GM21381 (cell line): ENCODE measurements at regions not wholly inside any gene's neighbourhood (a gene's known extent, or its start where the extent isn't known, plus 50 kb on each side); places are given as distances from the start of the nearest gene placed in this dataset.
A peak's percentile ranks its signal among the peaks of the same experiment; 100 is the strongest.

ENCODE experiments used
- ATAC-seq: cut with Tn5 transposase; IDR thresholded peaks from one replicate; pipeline ENCODE4 v1.9.1; 2021; ENCODE audit warnings: mild to moderate bottlenecking, moderate library complexity; ENCODE audit not compliant: unreplicated experiment

- no peak for ATAC-seq
Measured at GRCh38 chr6:22017272-22017671, 279.6 kb downstream of the PRL start.

DNA sequence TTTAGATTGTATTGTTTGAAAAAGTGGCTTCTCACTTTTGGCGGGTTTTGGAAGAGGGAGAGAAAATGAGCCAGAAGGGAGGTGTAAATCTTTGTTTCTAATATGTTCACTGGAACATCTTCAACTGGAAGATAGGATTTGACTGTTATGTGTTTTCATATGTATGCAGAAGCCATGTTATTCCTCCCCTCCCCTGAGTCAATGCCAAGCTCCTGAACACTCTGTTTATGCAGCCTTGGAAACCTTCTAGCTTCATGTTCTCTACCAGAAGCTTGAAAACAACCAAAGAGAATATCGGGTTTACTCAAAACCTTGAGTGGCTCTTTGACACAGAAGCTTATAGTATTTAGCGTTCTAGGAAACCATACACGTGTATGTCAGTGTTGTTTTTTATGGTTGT, 279.1 kb downstream of the PRL start:
- no peak for ATAC-seq

DNA sequence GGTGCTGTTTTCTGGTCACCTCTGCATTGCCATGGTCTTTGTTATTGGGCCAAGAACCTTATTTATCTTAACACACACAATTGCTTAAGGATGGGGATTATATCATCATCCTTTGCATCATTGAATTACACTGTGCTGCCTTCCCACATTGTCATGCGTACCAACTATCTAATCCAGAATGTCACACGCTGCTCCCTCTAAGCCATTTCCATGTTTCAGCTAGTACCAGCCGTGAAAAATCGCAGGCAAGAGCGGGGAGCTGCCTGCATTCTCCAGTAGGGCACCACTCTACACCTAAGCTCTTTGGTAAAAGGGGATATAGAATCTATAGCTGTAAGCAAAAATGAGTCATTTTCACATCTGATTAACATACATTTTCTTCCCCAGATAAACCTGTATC, 277.0 kb downstream of the PRL start:
- no peak for ATAC-seq

- ATAC-seq, result no peak
Measured at GRCh38 chr6:22020299-22021003, 276.4 kb downstream of the PRL start.

- ATAC-seq, result no peak
Measured at GRCh38 chr6:22021966-22022365, 274.9 kb downstream of the PRL start.

GRCh38 chr6:22023937-22024336, 272.9 kb downstream of the PRL start:
- ATAC-seq, result no peak

- ATAC-seq, result peak; percentile 10
Measured at GRCh38 chr6:22024973-22025467, 271.8 kb downstream of the PRL start.

DNA sequence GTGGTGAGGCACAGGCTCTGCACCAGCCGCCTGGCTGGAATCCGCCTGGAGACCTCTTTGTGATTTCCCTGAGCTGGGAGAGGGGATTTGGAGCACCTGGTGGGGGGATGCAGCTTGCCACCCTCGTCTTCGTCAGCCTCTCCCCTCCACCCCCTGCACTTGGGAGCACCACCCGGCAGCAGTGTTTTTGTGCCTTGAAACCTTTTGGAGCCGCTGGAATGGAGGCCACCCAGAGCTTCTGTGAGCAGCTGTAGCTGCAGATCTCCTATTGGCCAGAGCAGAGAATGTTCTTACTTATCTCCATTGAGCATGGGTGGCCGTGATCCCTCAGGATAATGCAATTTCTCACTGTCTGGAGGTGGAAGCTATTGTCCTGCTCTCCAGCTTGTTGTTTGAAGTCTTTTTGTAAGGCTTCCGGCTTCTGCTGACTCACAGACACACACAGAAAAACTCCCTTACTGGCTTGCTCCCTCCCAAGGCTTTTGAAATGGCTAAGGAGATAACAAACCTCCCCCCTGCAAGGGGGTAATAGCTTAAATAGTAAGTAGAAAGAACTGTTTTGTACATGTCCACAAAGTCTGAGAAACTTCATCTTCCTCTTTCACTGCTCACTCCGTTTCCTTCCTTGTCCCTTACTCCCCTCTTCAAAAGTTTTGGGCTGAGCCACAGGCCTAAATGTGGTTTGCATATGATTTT, 271.2 kb downstream of the PRL start:
- ATAC-seq, result peak; percentile 59

DNA sequence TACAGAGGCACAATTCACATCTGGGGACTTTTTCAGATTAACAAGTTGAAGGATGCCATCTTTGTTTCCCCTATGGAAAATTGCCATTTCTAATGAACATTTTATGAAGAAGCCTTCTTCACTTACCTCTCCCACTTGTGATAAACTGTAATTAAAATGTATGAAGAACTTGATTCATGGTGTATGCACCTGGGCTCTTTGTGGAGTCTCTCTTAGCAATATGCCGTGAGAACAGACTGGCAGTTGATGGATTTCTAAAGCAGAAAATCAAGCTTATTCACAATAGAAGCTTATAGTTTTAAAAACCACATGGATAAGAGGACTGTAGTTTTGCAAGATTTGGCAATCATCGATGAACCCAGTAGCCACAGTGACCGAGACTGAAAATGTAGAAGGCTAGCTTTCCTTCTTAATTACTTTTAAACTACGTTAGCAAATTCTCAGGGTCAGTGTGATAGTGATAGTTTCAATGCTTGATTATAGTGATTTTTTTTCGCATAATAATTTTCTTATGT, 270.6 kb downstream of the PRL start:
- ATAC-seq, result peak; percentile 11

- no peak for ATAC-seq
Measured at GRCh38 chr6:22027040-22027725, 269.7 kb downstream of the PRL start.

DNA sequence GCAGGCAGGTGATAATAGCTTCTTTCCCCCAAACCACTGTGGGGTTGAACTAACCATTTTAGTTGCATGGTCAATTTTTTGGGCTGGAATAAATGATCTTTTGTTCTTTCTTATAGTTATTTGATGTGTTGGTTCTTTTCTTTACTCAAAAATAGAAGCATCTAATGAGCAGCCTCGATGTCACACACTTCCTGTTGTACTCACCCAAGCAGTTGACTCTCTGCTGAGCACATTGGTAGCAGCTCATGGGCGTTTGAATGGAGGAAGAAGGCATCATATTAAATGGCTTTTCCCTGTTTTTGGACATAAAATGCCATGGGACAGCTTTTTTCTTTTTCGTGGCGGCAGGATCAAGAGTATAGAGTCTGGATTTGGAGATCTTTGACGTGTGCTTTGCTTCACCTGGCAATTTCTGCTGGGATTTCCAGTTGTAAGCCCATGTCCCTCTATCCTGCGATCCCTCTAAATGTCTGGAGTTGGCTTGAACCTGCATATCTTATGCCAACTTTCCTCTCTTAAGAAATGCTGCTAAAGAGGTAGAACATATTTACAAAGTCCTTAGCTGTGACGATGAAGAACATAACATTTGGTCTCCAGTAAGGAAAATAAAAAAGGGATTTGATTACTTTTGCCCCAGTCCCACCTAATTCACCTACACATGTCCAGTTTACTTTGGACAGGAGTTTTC, 268.3 kb downstream of the PRL start:
- no peak for ATAC-seq

GRCh38 chr6:22029171-22029570, 267.7 kb downstream of the PRL start:
- no peak for ATAC-seq

DNA sequence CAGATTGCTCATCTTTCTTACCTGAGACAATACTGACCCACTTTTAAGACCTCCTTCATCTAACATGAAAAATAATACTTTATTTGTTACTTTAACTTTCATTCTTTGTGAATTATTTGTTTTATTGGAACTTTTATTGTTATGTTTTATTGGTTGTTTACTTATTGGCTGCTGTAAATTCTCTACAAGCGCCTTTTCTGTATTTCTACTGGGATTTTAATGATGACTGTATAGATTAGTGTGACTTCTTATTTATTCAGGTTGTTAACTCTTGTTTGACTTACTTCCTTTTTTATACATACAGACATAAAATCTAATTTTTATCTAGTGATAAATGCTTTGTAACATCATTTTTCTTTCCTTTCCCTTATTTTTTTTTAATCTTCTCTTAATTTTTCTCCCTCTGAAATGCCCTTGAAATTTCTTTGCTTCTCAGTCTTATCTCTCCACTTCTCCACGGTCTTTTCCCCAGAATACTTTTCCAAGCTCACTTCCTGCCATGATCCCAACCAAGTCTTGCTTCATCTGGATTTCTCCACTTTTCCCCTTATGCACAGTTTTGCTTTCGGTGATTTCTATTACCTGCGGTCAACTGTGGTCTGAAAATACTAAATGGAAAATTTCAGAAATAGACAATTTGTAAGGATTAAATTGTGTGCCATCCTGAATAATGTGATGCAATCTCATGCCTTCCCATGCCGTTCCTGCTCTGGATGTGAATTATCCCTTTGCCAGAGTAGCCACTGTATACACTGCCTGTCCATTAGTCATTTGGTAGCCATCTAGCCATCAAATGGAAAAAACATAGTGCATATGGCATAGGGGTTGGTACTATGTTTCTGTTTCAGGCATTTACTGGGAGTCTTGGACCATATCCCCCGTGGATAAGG, 265.9 kb downstream of the PRL start:
- ATAC-seq, result no peak

- ATAC-seq, result no peak
Measured at GRCh38 chr6:22035690-22036089, 261.1 kb downstream of the PRL start.

- ATAC-seq, result peak; percentile 75
Measured at GRCh38 chr6:22036275-22036674, 260.6 kb downstream of the PRL start.

DNA sequence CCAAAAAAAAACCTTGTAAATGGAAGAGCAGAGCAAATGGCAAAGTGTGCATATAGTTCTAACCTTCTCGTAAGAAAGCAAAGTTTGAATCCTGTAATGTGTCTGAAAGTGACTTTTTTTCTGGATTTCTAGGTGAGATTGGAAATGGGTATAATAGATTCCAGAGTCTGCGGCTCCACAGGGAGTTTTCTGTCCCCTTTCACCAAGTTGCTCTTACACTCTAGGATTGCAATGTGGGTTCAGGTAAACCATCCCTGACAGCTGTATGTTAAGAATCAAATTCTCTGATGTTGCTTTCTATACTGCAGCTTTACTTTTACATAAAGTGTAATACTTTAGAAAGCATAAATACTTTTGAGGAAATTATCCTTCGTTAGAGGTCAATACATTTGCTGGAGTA, 260.1 kb downstream of the PRL start:
- ATAC-seq, result no peak

DNA sequence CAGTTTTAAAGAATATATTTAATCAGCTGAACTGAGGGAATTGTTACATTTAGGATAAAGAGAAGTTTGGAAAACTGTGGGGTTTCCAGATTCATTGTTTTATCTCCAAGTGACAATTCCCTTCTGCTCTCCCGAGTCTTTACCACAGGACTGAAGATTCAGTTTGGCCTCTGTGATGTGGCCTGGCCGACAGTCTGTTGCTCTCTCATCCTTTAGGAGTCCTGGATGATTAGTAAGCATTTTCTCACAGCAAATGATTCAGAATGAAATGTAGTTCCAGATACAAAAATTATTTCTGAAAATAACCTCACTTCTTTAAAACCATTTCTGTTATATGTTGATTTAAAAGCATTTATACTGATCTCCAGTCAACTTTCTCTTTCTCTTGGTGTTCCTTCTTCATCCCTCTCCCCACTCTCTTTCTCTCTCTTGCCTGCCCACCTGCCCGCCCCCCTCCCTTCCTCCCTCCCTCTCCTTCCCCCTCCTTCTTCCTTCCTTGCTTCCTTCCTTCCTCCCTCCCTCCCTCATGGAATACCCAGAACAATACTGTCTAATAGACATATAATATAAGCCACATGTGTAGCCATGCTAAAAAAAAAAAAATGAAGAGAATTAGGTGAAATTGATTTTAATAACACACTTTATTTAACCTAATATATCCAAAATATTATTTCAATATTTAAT, 254.9 kb downstream of the PRL start:
- no peak for ATAC-seq

DNA sequence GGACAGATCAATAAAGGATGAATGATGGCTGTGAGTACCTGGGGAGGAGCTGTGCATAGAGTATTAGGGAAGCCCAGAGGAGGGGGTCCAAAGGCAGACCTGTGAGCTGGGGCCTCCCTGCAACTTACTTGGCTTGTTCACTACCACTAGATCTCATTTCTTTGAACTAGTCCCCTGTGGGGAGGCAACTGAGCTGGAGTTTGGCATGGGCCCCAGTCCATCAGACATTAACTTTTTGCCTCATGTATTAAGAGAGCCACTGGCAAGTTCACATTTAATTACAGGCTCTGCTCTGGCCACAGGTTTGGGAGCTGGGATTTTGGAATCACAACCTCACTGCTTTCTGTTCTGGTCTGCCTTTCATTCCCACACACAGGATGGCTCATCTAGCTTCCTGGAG, 254.1 kb downstream of the PRL start:
- no peak for ATAC-seq

DNA sequence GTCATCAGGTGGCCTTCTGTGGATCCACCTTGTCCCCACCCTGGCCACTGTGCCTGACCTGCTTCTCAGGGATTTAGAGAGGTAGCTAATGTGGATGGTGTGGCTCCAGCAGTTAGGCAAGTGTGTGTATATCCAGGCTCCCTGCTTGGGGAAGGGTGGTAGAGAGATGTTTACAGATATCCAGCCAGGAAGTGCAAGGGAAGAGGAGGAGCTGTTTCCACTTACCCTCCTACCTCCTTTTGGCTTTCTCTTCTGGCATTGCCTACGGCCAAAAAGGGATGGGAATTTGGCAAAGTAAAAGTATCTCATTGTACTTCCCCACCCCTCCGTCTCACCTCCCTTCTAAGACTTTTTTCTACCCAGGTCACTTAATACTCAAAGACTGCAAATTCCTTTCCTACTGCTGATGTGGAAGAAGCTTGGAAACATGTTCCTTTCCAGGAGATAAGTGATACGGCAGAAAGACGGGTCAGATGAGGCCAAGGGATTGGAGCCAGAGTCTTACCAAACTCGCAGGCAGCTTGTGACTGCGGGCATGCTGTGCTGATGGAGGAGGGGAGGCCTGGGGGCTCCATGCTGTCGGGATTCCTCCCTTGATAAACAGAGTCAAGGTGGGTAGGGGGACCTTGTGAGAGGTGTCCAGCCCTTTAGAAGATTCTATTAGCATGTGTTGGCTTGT, 253.4 kb downstream of the PRL start:
- ATAC-seq, result no peak
